ENCODE measurements at regions not wholly inside any gene's neighbourhood (a gene's known extent, or its start where the extent isn't known, plus 50 kb on each side); places are given as distances from the start of the nearest gene placed in this dataset.

GRCh38 chr4:159505266-159505975 lies 402.5 kb downstream of the RAPGEF2 start:
- TF ChIP-seq CTCF (IDR thresholded peaks at IDR 0.05 in 2 of 3, conservative IDR thresholded peaks at IDR 0.05 in 1 of 3; ENCODE audit: borderline replicate concordance in 1 of 3, insufficient read depth in 1 of 3, low read depth in 2 of 3, low read length in 2 of 3) (no peak), POLR2A (IDR thresholded peaks at IDR 0.05; ENCODE audit: borderline replicate concordance, extremely low read depth, insufficient read depth, insufficient read length) (no peak), EZH2 (IDR thresholded peaks at IDR 0.05) (no peak), SP1 (IDR thresholded peaks at IDR 0.05; ENCODE audit: low read depth) (no peak), ATF3 (IDR thresholded peaks at IDR 0.05) (no peak), RAD21 (IDR thresholded peaks at IDR 0.05; ENCODE audit: low read depth) (no peak)

Measured in HCT116 (cell line).